Stimulated activated CD4-positive, alpha-beta T cell treated with anti-CD3 and anti-CD28 coated beads, Interleukin-4, amount 100 ng/mL, for 24 hours (primary cell): ENCODE measurements at regions not wholly inside any gene's neighbourhood (a gene's known extent, or its start where the extent isn't known, plus 50 kb on each side); places are given as distances from the start of the nearest gene placed in this dataset.
"Not testable (repeated sequence)": the region's sequence is repeated elsewhere in the genome, so short reads cannot be mapped to it uniquely, and the experiment has no call there.

ENCODE experiments used
- DNase-seq: peaks from one replicate; pipeline ENCODE4 v3.0.0-alpha.2; 2020

GRCh38 chr5:106874974-106875373 is 795.8 kb downstream of the EFNA5 start:
- no peak for DNase-seq

- DNase-seq = no peak
These were observed 796.2 kb downstream of the EFNA5 start for GRCh38 chr5:106874531-106874930.

- no peak for DNase-seq
These were observed 797.2 kb downstream of the EFNA5 start for GRCh38 chr5:106873568-106873967.

GRCh38 chr5:106865279-106865678 is 805.5 kb downstream of the EFNA5 start:
- DNase-seq = no peak

- no peak for DNase-seq
These were observed 808.1 kb downstream of the EFNA5 start for GRCh38 chr5:106862450-106863193.

GRCh38 chr5:106860398-106861044 is 810.2 kb downstream of the EFNA5 start:
- DNase-seq = no peak

GRCh38 chr5:106858616-106859015 is 812.1 kb downstream of the EFNA5 start:
- DNase-seq = no peak

- no peak for DNase-seq
These were observed 815.8 kb downstream of the EFNA5 start for GRCh38 chr5:106854922-106855321.

- no peak for DNase-seq
These were observed 816.5 kb downstream of the EFNA5 start for GRCh38 chr5:106854105-106854687.

GRCh38 chr5:106853266-106853665 is 817.5 kb downstream of the EFNA5 start:
- DNase-seq = no peak

- no peak for DNase-seq
These were observed 821.5 kb downstream of the EFNA5 start for GRCh38 chr5:106849266-106849665.

GRCh38 chr5:106843812-106844416 is 826.8 kb downstream of the EFNA5 start:
- DNase-seq = no peak

- no peak for DNase-seq
These were observed 837.2 kb downstream of the EFNA5 start for GRCh38 chr5:106833517-106833916.

- DNase-seq = no peak
These were observed 843.7 kb downstream of the EFNA5 start for GRCh38 chr5:106827061-106827460.

- no peak for DNase-seq
These were observed 845.4 kb downstream of the EFNA5 start for GRCh38 chr5:106825374-106825773.

- DNase-seq = no peak
These were observed 847.9 kb downstream of the EFNA5 start for GRCh38 chr5:106822851-106823250.

GRCh38 chr5:106818552-106818951 is 852.2 kb downstream of the EFNA5 start:
- no peak for DNase-seq

GRCh38 chr5:106814961-106815360 is 855.8 kb downstream of the EFNA5 start:
- DNase-seq = no peak

GRCh38 chr5:106801554-106801953 is 869.2 kb downstream of the EFNA5 start:
- no peak for DNase-seq

GRCh38 chr5:106797996-106798395 is 872.7 kb downstream of the EFNA5 start:
- no peak for DNase-seq

GRCh38 chr5:106796081-106796480 is 874.7 kb downstream of the EFNA5 start:
- DNase-seq = no peak

- DNase-seq = no peak
These were observed 885.9 kb downstream of the EFNA5 start for GRCh38 chr5:106784846-106785245.

- no peak for DNase-seq
These were observed 890.4 kb downstream of the EFNA5 start for GRCh38 chr5:106780355-106780754.

GRCh38 chr5:106776515-106776914 is 894.2 kb downstream of the EFNA5 start:
- not testable (repeated sequence) for DNase-seq
